ENCODE measurements at regions not wholly inside any gene's neighbourhood (a gene's known extent, or its start where the extent isn't known, plus 50 kb on each side); places are given as distances from the start of the nearest gene placed in this dataset.

DNA sequence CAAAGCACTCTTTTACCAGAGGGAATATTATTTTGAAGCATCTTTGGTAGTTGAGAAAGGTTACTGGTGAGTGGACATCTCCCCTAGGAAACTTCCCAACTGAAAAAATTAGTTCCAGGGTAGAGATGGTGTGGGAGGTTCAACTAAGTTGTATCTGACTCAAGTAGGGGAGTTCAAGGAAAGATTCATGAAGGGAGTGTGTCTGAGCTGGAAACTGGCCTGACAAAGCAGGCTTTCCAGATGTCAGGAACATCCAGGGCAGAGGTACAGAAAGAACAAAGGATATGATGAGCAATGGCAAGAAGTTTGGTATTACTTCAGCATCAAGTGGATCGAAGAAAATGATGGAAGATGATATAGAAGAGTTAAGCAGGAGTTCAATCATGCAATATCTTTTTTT, 458.0 kb upstream of the RIOK2 start:
- no peak for ATAC-seq (replicated peaks)
- Mint-ChIP-seq H3K4me3 (no peak overlapping the region), H3K9me3 (peaks cover 4% of the 10 kb centered on the region), H3K27ac (no peak overlapping the region), H3K4me1 (no peaks in the 10 kb centered on the region), H3K36me3 (ENCODE audit: low read depth) (no peaks in the 10 kb centered on the region), H3K27me3 (no peaks in the 10 kb centered on the region)

- Mint-ChIP-seq H3K27ac (no peak overlapping the region), H3K36me3 (ENCODE audit: low read depth) (no peaks in the 10 kb centered on the region), H3K4me1 (no peaks in the 10 kb centered on the region), H3K27me3 (no peaks in the 10 kb centered on the region), H3K4me3 (no peak overlapping the region), H3K9me3 (peaks cover 7% of the 10 kb centered on the region)
- ATAC-seq (replicated peaks): no peak
Observed at GRCh38 chr5:97644206-97644605, 461.2 kb upstream of the RIOK2 start.

DNA sequence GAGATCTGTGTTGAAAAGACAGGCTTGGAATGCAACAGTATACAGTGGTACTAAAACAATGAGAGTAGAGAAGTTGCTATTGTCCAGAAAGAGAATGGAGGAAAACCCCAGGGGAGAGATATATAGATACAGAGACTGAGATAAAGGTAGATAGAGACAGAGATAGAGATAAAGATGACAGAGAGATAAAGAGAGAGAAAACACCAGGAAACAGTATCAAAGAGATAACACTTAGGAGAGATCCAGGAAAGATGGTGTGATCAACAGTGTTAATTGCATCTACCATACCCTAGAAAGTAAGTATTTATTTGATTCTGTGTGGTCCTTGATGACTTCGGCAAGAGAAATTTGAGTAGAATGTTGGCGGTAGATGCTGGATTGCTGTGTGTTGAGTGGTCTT, 461.8 kb upstream of the RIOK2 start:
- H3K9me3 Mint-ChIP-seq: peaks cover 13% of the 10 kb centered on the region
- no peak overlapping the region for H3K27ac Mint-ChIP-seq
- no peaks in the 10 kb centered on the region for H3K36me3 Mint-ChIP-seq (ENCODE audit: low read depth)
- ATAC-seq (replicated peaks): no peak
- H3K27me3 Mint-ChIP-seq: no peaks in the 10 kb centered on the region
- H3K4me3 Mint-ChIP-seq: no peak overlapping the region
- no peaks in the 10 kb centered on the region for H3K4me1 Mint-ChIP-seq

DNA sequence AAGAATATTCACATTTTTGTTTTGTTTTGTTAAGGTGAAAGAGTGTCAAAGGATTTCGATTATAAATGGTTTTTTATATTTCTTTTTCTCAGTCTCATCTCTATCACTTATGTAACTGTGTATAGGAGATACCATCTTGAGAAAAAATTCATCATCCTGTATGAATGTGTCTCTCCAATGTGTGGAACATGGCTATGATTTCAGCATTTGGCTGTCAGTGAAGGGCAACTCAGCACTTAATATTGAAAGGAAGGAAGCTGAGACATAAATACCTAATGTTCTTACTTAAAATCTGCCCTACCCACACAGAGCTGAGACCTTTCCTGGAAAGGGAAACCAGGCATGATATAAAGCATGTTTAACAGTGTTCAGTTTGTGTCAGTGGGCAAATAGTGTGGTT, 474.2 kb upstream of the RIOK2 start:
- no peaks in the 10 kb centered on the region for H3K4me1 Mint-ChIP-seq
- H3K27me3 Mint-ChIP-seq: no peaks in the 10 kb centered on the region
- H3K36me3 Mint-ChIP-seq (ENCODE audit: low read depth): no peaks in the 10 kb centered on the region
- no peak overlapping the region for H3K4me3 Mint-ChIP-seq
- H3K9me3 Mint-ChIP-seq: peaks cover 4% of the 10 kb centered on the region
- H3K27ac Mint-ChIP-seq: no peak overlapping the region
- no peak for ATAC-seq (replicated peaks)

DNA sequence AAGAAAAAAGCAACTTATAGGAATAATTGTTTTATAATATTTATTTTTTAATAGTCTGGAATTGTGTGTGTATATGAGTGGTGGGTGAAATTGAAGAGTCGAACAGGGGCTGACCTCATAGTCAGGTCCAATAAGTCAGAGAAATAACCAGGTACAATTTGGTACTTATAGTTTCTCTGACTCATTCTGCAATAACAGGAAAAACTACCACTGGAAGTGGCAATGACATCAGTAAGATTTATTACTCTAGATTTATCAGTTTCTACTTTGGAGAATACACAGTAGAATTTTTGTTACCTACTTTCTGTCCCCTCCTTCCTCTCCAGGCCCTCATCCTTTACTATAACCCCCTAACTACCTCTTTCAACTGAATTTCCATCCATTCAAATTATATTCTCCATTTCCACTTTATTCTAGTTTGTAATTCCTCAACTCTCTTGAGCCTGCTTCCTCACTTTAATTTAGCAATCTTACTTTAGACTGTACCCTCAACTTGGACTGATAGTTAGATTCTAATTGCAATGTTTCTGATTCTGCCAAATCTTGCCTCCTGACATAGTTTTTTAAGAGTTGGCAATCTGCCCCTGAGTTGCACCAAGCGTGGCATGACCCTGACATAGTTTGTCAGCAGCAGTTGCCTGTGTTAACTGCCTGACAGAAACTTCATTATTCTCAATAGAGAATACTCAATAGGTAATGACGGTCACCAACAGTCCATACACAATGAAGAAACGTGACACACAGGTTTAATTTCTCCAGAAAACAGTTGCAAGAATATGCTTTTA, 475.3 kb upstream of the RIOK2 start:
- Mint-ChIP-seq H3K27ac (no peak overlapping the region), H3K27me3 (no peaks in the 10 kb centered on the region), H3K4me3 (no peak overlapping the region), H3K4me1 (no peaks in the 10 kb centered on the region), H3K9me3 (peaks cover 6% of the 10 kb centered on the region), H3K36me3 (ENCODE audit: low read depth) (no peaks in the 10 kb centered on the region)
- no peak for ATAC-seq (replicated peaks)

DNA sequence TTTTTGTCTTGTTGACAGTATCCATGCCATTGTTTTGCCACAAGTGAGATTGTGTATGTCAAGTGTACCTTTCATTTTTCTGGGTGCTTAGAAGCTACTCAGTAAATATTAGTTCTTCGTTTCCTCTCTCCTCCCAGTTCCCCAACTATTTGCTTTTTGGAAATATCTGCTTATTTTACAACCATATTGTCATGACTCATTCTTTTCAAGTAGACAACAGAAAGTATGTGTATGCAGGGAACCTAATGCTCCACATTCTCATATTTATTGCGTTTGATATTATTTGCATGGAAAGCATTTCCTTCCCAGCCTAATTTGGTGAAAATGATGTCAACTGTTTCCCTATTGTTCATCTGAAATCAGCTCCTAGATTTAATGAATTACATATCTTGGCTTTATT, 483.7 kb upstream of the RIOK2 start:
- Mint-ChIP-seq H3K36me3 (ENCODE audit: low read depth) (no peaks in the 10 kb centered on the region), H3K4me1 (no peaks in the 10 kb centered on the region), H3K27ac (no peak overlapping the region), H3K9me3 (peaks cover 8% of the 10 kb centered on the region), H3K27me3 (peaks cover 4% of the 10 kb centered on the region), H3K4me3 (no peak overlapping the region)
- no peak for ATAC-seq (replicated peaks)

GRCh38 chr5:97670447-97670846, 487.4 kb upstream of the RIOK2 start:
- H3K4me3 Mint-ChIP-seq: no peak overlapping the region
- peaks cover 4% of the 10 kb centered on the region for H3K27me3 Mint-ChIP-seq
- no peaks in the 10 kb centered on the region for H3K36me3 Mint-ChIP-seq (ENCODE audit: low read depth)
- peaks cover 4% of the 10 kb centered on the region for H3K9me3 Mint-ChIP-seq
- no peak for ATAC-seq (replicated peaks)
- H3K4me1 Mint-ChIP-seq: no peaks in the 10 kb centered on the region
- no peak overlapping the region for H3K27ac Mint-ChIP-seq

- Mint-ChIP-seq H3K27ac (no peak overlapping the region), H3K9me3 (peaks cover 5% of the 10 kb centered on the region), H3K36me3 (ENCODE audit: low read depth) (no peaks in the 10 kb centered on the region), H3K4me1 (no peaks in the 10 kb centered on the region), H3K27me3 (no peaks in the 10 kb centered on the region), H3K4me3 (no peak overlapping the region)
- no peak for ATAC-seq (replicated peaks)
Observed at GRCh38 chr5:97676608-97677007, 493.6 kb upstream of the RIOK2 start.

- Mint-ChIP-seq H3K4me3 (no peak overlapping the region), H3K9me3 (peaks cover 11% of the 10 kb centered on the region), H3K27ac (no peak overlapping the region), H3K27me3 (no peaks in the 10 kb centered on the region), H3K36me3 (ENCODE audit: low read depth) (no peaks in the 10 kb centered on the region), H3K4me1 (no peaks in the 10 kb centered on the region)
- ATAC-seq (replicated peaks): no peak
Observed at GRCh38 chr5:97694091-97694490, 511.0 kb upstream of the RIOK2 start.

- H3K4me3 Mint-ChIP-seq: no peak overlapping the region
- peaks cover 6% of the 10 kb centered on the region for H3K9me3 Mint-ChIP-seq
- H3K36me3 Mint-ChIP-seq (ENCODE audit: low read depth): no peaks in the 10 kb centered on the region
- H3K27ac Mint-ChIP-seq: no peak overlapping the region
- H3K4me1 Mint-ChIP-seq: no peaks in the 10 kb centered on the region
- ATAC-seq (replicated peaks): no peak
- H3K27me3 Mint-ChIP-seq: no peaks in the 10 kb centered on the region
Observed at GRCh38 chr5:97714424-97714823, 531.4 kb upstream of the RIOK2 start.

- Mint-ChIP-seq H3K9me3 (no peaks in the 10 kb centered on the region), H3K36me3 (ENCODE audit: low read depth) (no peaks in the 10 kb centered on the region), H3K27me3 (no peaks in the 10 kb centered on the region), H3K27ac (no peak overlapping the region), H3K4me1 (no peaks in the 10 kb centered on the region), H3K4me3 (no peak overlapping the region)
- ATAC-seq (replicated peaks): no peak
Observed at GRCh38 chr5:97726106-97726505, 543.1 kb upstream of the RIOK2 start.

GRCh38 chr5:97728920-97729319, 545.9 kb upstream of the RIOK2 start:
- no peaks in the 10 kb centered on the region for H3K9me3 Mint-ChIP-seq
- H3K36me3 Mint-ChIP-seq (ENCODE audit: low read depth): no peaks in the 10 kb centered on the region
- H3K4me1 Mint-ChIP-seq: no peaks in the 10 kb centered on the region
- H3K27me3 Mint-ChIP-seq: no peaks in the 10 kb centered on the region
- H3K27ac Mint-ChIP-seq: no peak overlapping the region
- no peak for ATAC-seq (replicated peaks)
- no peak overlapping the region for H3K4me3 Mint-ChIP-seq

DNA sequence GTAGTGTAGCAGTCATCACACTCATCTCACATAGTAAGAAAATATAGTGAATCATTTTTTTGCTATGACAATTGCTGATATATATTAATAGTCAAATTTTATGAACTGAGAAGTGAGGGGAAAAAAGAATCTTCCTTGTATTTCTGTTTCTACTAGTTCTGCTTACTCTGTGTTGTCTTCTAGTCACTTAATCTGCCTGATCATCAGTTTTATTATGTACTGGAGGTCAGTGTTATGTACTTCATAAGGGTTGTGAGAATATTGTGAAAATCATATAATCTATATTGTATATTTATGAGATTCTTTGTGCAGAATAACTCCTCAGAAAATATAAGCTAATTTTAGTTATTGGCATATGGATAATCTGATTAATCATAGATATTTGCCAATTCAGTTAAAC, 546.9 kb upstream of the RIOK2 start:
- no peaks in the 10 kb centered on the region for H3K27me3 Mint-ChIP-seq
- no peaks in the 10 kb centered on the region for H3K36me3 Mint-ChIP-seq (ENCODE audit: low read depth)
- no peak overlapping the region for H3K27ac Mint-ChIP-seq
- H3K4me1 Mint-ChIP-seq: no peaks in the 10 kb centered on the region
- H3K9me3 Mint-ChIP-seq: no peaks in the 10 kb centered on the region
- ATAC-seq (replicated peaks): no peak
- no peak overlapping the region for H3K4me3 Mint-ChIP-seq

DNA sequence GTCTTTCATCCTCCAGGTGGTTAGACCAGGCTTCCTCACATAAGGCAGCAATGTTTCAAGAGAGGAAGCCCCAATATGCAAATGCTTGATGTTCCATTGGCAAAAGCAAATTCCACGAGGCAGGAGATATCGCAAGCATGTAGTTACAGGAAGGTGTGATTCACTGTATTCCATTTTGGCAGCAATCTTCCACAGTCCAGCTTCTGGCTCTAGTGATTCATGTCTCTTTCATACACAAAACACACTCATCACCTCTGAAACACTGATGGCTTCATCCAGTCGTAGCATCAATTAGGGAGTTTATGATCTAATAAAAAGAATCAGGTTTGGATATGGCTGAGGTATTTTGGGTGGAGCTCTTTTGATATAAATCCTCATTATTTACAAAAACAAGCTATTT, 552.2 kb upstream of the RIOK2 start:
- ATAC-seq (replicated peaks): no peak
- no peak overlapping the region for H3K4me3 Mint-ChIP-seq
- H3K4me1 Mint-ChIP-seq: no peaks in the 10 kb centered on the region
- no peaks in the 10 kb centered on the region for H3K36me3 Mint-ChIP-seq (ENCODE audit: low read depth)
- no peaks in the 10 kb centered on the region for H3K27me3 Mint-ChIP-seq
- no peak overlapping the region for H3K27ac Mint-ChIP-seq
- no peaks in the 10 kb centered on the region for H3K9me3 Mint-ChIP-seq

GRCh38 chr5:97737608-97738007, 554.6 kb upstream of the RIOK2 start:
- no peaks in the 10 kb centered on the region for H3K27me3 Mint-ChIP-seq
- no peak overlapping the region for H3K4me3 Mint-ChIP-seq
- H3K4me1 Mint-ChIP-seq: no peaks in the 10 kb centered on the region
- no peak for ATAC-seq (replicated peaks)
- H3K9me3 Mint-ChIP-seq: no peaks in the 10 kb centered on the region
- H3K27ac Mint-ChIP-seq: no peak overlapping the region
- no peaks in the 10 kb centered on the region for H3K36me3 Mint-ChIP-seq (ENCODE audit: low read depth)

GRCh38 chr5:97745817-97746216, 562.8 kb upstream of the RIOK2 start:
- H3K27me3 Mint-ChIP-seq: no peaks in the 10 kb centered on the region
- ATAC-seq (replicated peaks): no peak
- no peaks in the 10 kb centered on the region for H3K36me3 Mint-ChIP-seq (ENCODE audit: low read depth)
- no peak overlapping the region for H3K4me3 Mint-ChIP-seq
- peaks cover 4% of the 10 kb centered on the region for H3K9me3 Mint-ChIP-seq
- no peak overlapping the region for H3K27ac Mint-ChIP-seq
- H3K4me1 Mint-ChIP-seq: no peaks in the 10 kb centered on the region

Measured in activated T-helper 17 cell treated with anti-CD3 and anti-CD28 coated beads, Interleukin-2, amount 50 U/mL, for 72 hours (primary cell).